ENCODE measurements at regions not wholly inside any gene's neighbourhood (a gene's known extent, or its start where the extent isn't known, plus 50 kb on each side); places are given as distances from the start of the nearest gene placed in this dataset.

DNA sequence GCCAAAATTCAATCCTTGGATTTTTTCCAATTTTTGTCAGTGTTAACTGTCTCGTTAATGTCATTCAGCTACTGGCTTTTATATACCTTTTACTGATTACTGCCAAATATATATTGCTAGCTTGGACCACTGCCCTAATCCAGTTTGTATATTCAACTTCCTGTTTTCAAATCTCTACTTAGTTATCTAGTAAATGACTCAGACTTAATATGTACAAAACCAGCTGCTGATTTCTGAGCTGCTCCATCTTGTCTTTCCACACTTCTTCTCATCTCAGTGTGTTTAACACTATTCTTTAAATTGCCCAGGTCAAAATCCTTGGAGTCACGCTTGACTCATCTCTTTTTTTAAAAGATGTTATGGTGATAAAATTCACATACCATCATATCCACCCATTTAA, 1196.7 kb downstream of the RAPGEF2 start:
- TF ChIP-seq FOXJ3 (CRISPR knock-in tag; IDR thresholded peaks at IDR 0.05; ENCODE audit: borderline replicate concordance) (no peak), GRHL2 (CRISPR knock-in tag; IDR thresholded peaks at IDR 0.05; ENCODE audit: insufficient replicate concordance, severe bottlenecking) (no peak), KAT7 (CRISPR knock-in tag; IDR thresholded peaks at IDR 0.05; ENCODE audit: borderline replicate concordance) (no peak), FOXP1 (CRISPR knock-in tag; IDR thresholded peaks at IDR 0.05; ENCODE audit: borderline replicate concordance) (no peak), SP1 (CRISPR knock-in tag; conservative IDR thresholded peaks at IDR 0.05) (no peak), NR2C2 (CRISPR knock-in tag; IDR thresholded peaks at IDR 0.05) (no peak), MXD4 (CRISPR knock-in tag; IDR thresholded peaks at IDR 0.05; ENCODE audit: borderline replicate concordance) (no peak), PRRX2 (CRISPR knock-in tag; IDR thresholded peaks at IDR 0.05) (no peak)
- TF ChIP-seq, protein P1, sequence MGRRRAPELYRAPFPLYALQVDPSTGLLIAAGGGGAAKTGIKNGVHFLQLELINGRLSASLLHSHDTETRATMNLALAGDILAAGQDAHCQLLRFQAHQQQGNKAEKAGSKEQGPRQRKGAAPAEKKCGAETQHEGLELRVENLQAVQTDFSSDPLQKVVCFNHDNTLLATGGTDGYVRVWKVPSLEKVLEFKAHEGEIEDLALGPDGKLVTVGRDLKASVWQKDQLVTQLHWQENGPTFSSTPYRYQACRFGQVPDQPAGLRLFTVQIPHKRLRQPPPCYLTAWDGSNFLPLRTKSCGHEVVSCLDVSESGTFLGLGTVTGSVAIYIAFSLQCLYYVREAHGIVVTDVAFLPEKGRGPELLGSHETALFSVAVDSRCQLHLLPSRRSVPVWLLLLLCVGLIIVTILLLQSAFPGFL (CRISPR knock-in tag; IDR thresholded peaks at IDR 0.05; ENCODE audit: borderline replicate concordance), result no peak
- TF ChIP-seq, protein P2, sequence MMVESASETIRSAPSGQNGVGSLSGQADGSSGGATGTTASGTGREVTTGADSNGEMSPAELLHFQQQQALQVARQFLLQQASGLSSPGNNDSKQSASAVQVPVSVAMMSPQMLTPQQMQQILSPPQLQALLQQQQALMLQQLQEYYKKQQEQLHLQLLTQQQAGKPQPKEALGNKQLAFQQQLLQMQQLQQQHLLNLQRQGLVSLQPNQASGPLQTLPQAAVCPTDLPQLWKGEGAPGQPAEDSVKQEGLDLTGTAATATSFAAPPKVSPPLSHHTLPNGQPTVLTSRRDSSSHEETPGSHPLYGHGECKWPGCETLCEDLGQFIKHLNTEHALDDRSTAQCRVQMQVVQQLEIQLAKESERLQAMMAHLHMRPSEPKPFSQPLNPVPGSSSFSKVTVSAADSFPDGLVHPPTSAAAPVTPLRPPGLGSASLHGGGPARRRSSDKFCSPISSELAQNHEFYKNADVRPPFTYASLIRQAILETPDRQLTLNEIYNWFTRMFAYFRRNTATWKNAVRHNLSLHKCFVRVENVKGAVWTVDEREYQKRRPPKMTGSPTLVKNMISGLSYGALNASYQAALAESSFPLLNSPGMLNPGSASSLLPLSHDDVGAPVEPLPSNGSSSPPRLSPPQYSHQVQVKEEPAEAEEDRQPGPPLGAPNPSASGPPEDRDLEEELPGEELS (CRISPR knock-in tag; IDR thresholded peaks at IDR 0.05), result no peak
- TF ChIP-seq, protein P3, sequence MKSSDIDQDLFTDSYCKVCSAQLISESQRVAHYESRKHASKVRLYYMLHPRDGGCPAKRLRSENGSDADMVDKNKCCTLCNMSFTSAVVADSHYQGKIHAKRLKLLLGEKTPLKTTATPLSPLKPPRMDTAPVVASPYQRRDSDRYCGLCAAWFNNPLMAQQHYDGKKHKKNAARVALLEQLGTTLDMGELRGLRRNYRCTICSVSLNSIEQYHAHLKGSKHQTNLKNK (CRISPR knock-in tag; IDR thresholded peaks at IDR 0.05), result no peak
- TF ChIP-seq, protein P4, sequence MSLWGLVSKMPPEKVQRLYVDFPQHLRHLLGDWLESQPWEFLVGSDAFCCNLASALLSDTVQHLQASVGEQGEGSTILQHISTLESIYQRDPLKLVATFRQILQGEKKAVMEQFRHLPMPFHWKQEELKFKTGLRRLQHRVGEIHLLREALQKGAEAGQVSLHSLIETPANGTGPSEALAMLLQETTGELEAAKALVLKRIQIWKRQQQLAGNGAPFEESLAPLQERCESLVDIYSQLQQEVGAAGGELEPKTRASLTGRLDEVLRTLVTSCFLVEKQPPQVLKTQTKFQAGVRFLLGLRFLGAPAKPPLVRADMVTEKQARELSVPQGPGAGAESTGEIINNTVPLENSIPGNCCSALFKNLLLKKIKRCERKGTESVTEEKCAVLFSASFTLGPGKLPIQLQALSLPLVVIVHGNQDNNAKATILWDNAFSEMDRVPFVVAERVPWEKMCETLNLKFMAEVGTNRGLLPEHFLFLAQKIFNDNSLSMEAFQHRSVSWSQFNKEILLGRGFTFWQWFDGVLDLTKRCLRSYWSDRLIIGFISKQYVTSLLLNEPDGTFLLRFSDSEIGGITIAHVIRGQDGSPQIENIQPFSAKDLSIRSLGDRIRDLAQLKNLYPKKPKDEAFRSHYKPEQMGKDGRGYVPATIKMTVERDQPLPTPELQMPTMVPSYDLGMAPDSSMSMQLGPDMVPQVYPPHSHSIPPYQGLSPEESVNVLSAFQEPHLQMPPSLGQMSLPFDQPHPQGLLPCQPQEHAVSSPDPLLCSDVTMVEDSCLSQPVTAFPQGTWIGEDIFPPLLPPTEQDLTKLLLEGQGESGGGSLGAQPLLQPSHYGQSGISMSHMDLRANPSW (CRISPR knock-in tag; conservative IDR thresholded peaks at IDR 0.05; ENCODE audit: low read depth), result no peak
- TF ChIP-seq, protein P5, sequence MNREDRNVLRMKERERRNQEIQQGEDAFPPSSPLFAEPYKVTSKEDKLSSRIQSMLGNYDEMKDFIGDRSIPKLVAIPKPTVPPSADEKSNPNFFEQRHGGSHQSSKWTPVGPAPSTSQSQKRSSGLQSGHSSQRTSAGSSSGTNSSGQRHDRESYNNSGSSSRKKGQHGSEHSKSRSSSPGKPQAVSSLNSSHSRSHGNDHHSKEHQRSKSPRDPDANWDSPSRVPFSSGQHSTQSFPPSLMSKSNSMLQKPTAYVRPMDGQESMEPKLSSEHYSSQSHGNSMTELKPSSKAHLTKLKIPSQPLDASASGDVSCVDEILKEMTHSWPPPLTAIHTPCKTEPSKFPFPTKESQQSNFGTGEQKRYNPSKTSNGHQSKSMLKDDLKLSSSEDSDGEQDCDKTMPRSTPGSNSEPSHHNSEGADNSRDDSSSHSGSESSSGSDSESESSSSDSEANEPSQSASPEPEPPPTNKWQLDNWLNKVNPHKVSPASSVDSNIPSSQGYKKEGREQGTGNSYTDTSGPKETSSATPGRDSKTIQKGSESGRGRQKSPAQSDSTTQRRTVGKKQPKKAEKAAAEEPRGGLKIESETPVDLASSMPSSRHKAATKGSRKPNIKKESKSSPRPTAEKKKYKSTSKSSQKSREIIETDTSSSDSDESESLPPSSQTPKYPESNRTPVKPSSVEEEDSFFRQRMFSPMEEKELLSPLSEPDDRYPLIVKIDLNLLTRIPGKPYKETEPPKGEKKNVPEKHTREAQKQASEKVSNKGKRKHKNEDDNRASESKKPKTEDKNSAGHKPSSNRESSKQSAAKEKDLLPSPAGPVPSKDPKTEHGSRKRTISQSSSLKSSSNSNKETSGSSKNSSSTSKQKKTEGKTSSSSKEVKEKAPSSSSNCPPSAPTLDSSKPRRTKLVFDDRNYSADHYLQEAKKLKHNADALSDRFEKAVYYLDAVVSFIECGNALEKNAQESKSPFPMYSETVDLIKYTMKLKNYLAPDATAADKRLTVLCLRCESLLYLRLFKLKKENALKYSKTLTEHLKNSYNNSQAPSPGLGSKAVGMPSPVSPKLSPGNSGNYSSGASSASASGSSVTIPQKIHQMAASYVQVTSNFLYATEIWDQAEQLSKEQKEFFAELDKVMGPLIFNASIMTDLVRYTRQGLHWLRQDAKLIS (CRISPR knock-in tag; IDR thresholded peaks at IDR 0.05; ENCODE audit: borderline replicate concordance), result no peak
- TF ChIP-seq, protein P6, sequence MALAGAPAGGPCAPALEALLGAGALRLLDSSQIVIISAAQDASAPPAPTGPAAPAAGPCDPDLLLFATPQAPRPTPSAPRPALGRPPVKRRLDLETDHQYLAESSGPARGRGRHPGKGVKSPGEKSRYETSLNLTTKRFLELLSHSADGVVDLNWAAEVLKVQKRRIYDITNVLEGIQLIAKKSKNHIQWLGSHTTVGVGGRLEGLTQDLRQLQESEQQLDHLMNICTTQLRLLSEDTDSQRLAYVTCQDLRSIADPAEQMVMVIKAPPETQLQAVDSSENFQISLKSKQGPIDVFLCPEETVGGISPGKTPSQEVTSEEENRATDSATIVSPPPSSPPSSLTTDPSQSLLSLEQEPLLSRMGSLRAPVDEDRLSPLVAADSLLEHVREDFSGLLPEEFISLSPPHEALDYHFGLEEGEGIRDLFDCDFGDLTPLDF (CRISPR knock-in tag; IDR thresholded peaks at IDR 0.05), result no peak
- no peak overlapping the region for H3K27ac Mint-ChIP-seq
- no peaks in the 10 kb centered on the region for H3K9me3 Mint-ChIP-seq
- no peaks in the 10 kb centered on the region for H3K36me3 Mint-ChIP-seq
- ChIA-PET CTCF (no interaction called here), POLR2A (no interaction called here)
- H3K4me1 Mint-ChIP-seq, result no peaks in the 10 kb centered on the region
- ATAC-seq (no peak), DNase-seq (ENCODE audit: low spot score) (no peak)
- H3K27me3 Mint-ChIP-seq (ENCODE audit: low read depth), result no peaks in the 10 kb centered on the region
- H3K4me3 Mint-ChIP-seq, result no peak overlapping the region

Measured in WTC11 (cell line).